ENCODE measurements at regions not wholly inside any gene's neighbourhood (a gene's known extent, or its start where the extent isn't known, plus 50 kb on each side); places are given as distances from the start of the nearest gene placed in this dataset.

GRCh38 chr22:27123880-27124279 is 466.5 kb downstream of the MIAT start:
- Histone ChIP-seq H2BK12ac (ENCODE audit: insufficient read length, low read depth, low read length) (no peak overlapping the region), H3K4me1 (ENCODE audit: insufficient read depth, low read length) (no peaks in the 10 kb centered on the region), H3K18ac (ENCODE audit: insufficient read length, low read depth, low read length) (no peak overlapping the region), H3K79me1 (ENCODE audit: insufficient read depth, low read depth, low read length, poor library complexity, severe bottlenecking) (no peaks in the 10 kb centered on the region), H3K56ac (ENCODE audit: insufficient read length, low read depth, low read length) (no peak overlapping the region), H3K9me3 (ENCODE audit: control insufficient read depth, low read depth, low read length) (no peaks in the 10 kb centered on the region), H3K27me3 (ENCODE audit: insufficient read depth, low read length) (no peaks in the 10 kb centered on the region), H3K23me2 (ENCODE audit: insufficient read length, low read depth, low read length, poor library complexity, severe bottlenecking) (no peaks in the 10 kb centered on the region), H4K91ac (ENCODE audit: insufficient read length, low read depth, low read length) (no peak overlapping the region), H2AFZ (ENCODE audit: low read length) (no peak overlapping the region), H3K23ac (ENCODE audit: insufficient read length, low read depth, low read length) (no peak overlapping the region), H4K5ac (ENCODE audit: insufficient read length, low read depth, low read length) (no peak overlapping the region), H4K8ac (replicated peaks; ENCODE audit: insufficient read length, low read depth, low read length) (no peak overlapping the region), H3T11ph (ENCODE audit: low read length) (no peak overlapping the region), H3K79me2 (ENCODE audit: insufficient read depth, low read length) (no peaks in the 10 kb centered on the region), H3K4me2 (ENCODE audit: insufficient read depth, insufficient read length, low read length) (no peak overlapping the region), H3K14ac (ENCODE audit: insufficient read depth, low read length) (no peak overlapping the region), H3K27ac (ENCODE audit: insufficient read length, low read depth, low read length) (no peak overlapping the region), H3K4ac (ENCODE audit: low read depth, low read length) (no peak overlapping the region), H2BK20ac (ENCODE audit: low read depth, low read length, poor library complexity, severe bottlenecking) (no peak overlapping the region), H3K9ac (ENCODE audit: extremely low read depth, insufficient read length, low read length) (no peak overlapping the region), H4K20me1 (ENCODE audit: control insufficient read depth, insufficient read depth, insufficient read length) (no peaks in the 10 kb centered on the region), H2BK120ac (ENCODE audit: low read depth, low read length, poor library complexity, severe bottlenecking) (no peak overlapping the region), H2BK5ac (ENCODE audit: insufficient read length, low read length) (no peak overlapping the region), H2AK5ac (ENCODE audit: insufficient read length, low read length) (no peak overlapping the region), H2BK15ac (ENCODE audit: low read depth, low read length) (no peak overlapping the region)
- H3K36me3 Mint-ChIP-seq (ENCODE audit: insufficient read depth in 1 of 3, low read depth in 3 of 3) = no peaks in the 10 kb centered on the region
- no peak for DNase-seq
- TF ChIP-seq CTCF (conservative IDR thresholded peaks at IDR 0.05) = no peak
- H3K4me1 Mint-ChIP-seq = no peaks in the 10 kb centered on the region
- no CpG with 5 or more reads among the region's 1 CpG for WGBS (ENCODE audit: extremely low coverage, insufficient read length, low lambda C conversion rate)
- H3K4me3 Mint-ChIP-seq = no peak overlapping the region
- no peak overlapping the region for H3K27ac Mint-ChIP-seq
- no peaks in the 10 kb centered on the region for H3K9me3 Mint-ChIP-seq
- peaks cover 25% of the 10 kb centered on the region for H3K27me3 Mint-ChIP-seq (ENCODE audit: low read depth)
